GM12872 (cell line): ENCODE measurements at regions not wholly inside any gene's neighbourhood (a gene's known extent, or its start where the extent isn't known, plus 50 kb on each side); places are given as distances from the start of the nearest gene placed in this dataset.

Experiments used
- TF ChIP-seq, protein P1 (sequence below): IDR thresholded peaks from 3 replicates; pipeline ENCODE4 v1.5.1; 2011; ENCODE audit warnings: low read depth, mild to moderate bottlenecking, low read length, moderate library complexity; ENCODE audit not compliant: insufficient read depth

GRCh38 chr14:95460647-95461478 is 55.6 kb downstream of the SYNE3 start:
- TF ChIP-seq, protein P1, sequence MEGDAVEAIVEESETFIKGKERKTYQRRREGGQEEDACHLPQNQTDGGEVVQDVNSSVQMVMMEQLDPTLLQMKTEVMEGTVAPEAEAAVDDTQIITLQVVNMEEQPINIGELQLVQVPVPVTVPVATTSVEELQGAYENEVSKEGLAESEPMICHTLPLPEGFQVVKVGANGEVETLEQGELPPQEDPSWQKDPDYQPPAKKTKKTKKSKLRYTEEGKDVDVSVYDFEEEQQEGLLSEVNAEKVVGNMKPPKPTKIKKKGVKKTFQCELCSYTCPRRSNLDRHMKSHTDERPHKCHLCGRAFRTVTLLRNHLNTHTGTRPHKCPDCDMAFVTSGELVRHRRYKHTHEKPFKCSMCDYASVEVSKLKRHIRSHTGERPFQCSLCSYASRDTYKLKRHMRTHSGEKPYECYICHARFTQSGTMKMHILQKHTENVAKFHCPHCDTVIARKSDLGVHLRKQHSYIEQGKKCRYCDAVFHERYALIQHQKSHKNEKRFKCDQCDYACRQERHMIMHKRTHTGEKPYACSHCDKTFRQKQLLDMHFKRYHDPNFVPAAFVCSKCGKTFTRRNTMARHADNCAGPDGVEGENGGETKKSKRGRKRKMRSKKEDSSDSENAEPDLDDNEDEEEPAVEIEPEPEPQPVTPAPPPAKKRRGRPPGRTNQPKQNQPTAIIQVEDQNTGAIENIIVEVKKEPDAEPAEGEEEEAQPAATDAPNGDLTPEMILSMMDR = no peak

DNA sequence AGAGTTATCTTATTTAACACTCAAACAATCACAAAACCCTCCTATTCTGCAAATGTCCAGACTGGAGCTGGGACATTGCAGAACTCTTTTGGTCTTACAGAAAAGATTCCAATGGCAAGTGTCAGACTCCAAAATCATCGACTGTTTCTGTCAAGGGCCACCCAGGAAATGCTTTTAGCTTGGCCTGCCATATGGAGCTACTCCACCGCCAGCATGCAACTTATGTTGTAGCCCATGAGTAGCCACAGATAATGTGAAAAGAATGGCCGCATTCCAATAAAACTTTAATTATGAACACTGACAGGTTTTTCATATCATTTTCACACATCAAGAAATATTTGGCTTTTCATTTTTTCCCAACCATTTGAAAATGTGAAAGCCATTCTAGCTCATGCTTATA is 57.5 kb downstream of the SYNE3 start:
- TF ChIP-seq, protein P1 = no peak

DNA sequence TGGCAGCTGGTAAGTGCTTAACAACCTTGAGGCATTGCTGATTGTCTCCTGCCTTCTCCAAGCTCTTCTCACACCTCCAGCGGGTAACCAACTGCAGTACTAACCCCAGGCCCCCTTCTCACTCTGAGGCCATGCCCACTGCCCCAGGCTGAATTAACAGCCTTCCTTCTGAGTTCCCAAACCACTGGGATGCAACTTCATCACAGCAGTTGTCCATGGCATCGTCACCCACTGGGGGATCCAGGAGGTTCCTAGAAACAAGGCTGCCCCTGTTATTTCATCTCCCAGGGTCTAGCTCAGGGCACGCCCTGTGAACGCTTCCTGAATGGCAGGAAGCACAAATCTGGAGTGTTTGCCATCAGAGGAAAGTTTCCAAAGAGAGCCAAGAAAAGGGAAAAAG is 58.0 kb downstream of the SYNE3 start:
- TF ChIP-seq, protein P1 = no peak

DNA sequence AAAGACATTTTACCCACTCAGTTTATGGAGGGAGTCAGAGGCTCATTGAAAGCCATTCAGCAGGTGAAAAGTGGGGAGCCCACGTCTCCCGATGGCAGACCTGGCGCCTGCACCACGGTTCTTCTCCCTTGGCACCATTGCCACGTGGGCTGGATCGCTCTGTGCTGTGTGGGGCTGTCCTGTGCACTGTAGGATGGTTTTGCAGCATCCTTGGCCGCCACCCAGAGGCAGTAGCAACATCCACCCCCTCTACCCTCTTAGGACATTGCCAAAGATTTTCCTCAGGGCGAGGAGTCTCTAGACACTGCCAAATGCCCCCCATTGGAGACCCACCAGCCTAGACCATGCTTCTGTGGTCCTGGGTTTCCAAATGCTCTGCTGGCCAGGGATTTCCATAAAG is 60.2 kb downstream of the SYNE3 start:
- TF ChIP-seq, protein P1 = no peak

DNA sequence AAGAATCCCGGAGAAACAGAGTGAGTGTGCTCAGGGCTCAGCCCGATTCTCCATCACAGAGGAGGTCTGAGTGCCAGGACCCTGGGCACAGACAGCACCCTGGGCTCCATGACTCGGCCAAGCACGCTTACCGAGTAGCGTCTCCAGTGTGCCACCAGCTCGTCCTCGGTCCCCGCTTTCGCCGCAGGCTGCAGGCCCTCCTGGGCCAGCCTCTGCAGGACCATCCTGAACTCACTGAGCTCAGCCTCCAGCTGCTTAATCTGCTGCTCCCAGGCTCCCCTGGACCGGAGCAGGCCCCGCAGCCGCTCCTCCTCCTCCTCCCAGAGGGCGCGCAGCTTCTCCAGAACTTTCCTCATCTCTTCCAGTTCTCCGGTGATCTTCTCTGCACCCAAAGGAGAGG is 61.2 kb downstream of the SYNE3 start:
- TF ChIP-seq, protein P1 = no peak

DNA sequence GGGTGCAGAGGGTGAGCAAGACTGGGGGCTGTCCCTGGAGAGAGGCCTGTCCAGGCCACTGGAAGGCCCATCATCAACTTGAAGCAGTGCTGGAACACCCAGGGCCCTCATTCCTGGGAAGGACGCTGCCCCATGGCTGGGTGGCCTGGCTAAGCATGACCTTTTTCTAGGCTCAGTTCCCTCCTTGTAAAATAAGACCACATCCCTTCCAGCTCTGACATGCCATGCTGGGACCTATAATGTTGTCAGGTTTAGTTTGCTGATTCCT is 62.8 kb downstream of the SYNE3 start:
- TF ChIP-seq, protein P1 = no peak

- TF ChIP-seq, protein P1 = no peak
Measured at GRCh38 chr14:95452893-95453712, 63.3 kb downstream of the SYNE3 start.
